Body of pancreas (tissue), 4 donors: ENCODE measurements at regions not wholly inside any gene's neighbourhood (a gene's known extent, or its start where the extent isn't known, plus 50 kb on each side); places are given as distances from the start of the nearest gene placed in this dataset.

Source experiments
- ATAC-seq: fragments of 150-250 bp; one replicate; pipeline ENCODE4 v1.9.1; 2016
- DNase-seq, 4 donors: peaks; one replicate each; pipeline ENCODE4 v3.0.0-alpha.2; 2019
- H3K27ac ChIP-seq, 4 donors: fragments of 200-600 bp; sonication (generic); 1 replicate in 3 of 4; 2 replicates in 1 of 4; pipeline versions ENCODE4 v1.5.1 to v1.6.1; 2016 to 2019; ENCODE audit warnings: mild to moderate bottlenecking in 1 of 4, mixed read lengths in 1 of 4, moderate library complexity in 1 of 4
- H3K27me3 ChIP-seq, 2 donors: fragments of 200-600 bp; sonication (generic); one replicate each; pipeline ENCODE4 v1.6.0; 2016; ENCODE audit warnings: mild to moderate bottlenecking in 1 of 2
- H3K36me3 ChIP-seq, 2 donors: fragments of 200-600 bp; sonication (generic); replicated peaks in 1 of 2; 2 replicates each; pipeline ENCODE4 v1.5.1; 2016; ENCODE audit warnings: low read depth in 2 of 2; ENCODE audit not compliant: insufficient read depth in 1 of 2
- H3K4me1 ChIP-seq: fragments of 200-600 bp; sonication (generic); one replicate; pipeline ENCODE4 v1.6.0; 2016
- H3K4me3 ChIP-seq, 2 donors: fragments of 200-600 bp; sonication (generic); 1 replicate in 1 of 2; 2 replicates in 1 of 2; pipeline ENCODE4 v1.5.1; 2016 to 2019
- H3K9me3 ChIP-seq, 3 donors: fragments of 200-600 bp; sonication (generic); 1 replicate in 2 of 3; 2 replicates in 1 of 3; pipeline ENCODE4 v1.5.1; 2016
- CTCF ChIP-seq, 7 experiments: fragments of 450-650 bp in 4 of 7; fragments of 200-600 bp in 3 of 7; sonication (generic) in 3 of 7; IDR thresholded peaks; one replicate each; pipeline ENCODE4 v1.5.1; 2016 to 2019; ENCODE audit warnings: antibody characterized with exemption in 7 of 7
- POLR2A ChIP-seq, 3 donors: fragments of 450-650 bp; IDR thresholded peaks; one replicate each; pipeline ENCODE4 v1.6.1; 2016; ENCODE audit warnings: antibody characterized with exemption in 3 of 3, mild to moderate bottlenecking in 2 of 3
- WGBS, 2 donors: methylation state at CpG; one replicate each; pipeline ENCODE4 v1.1.5; 2017; 5-methylcytosine and 5-hydroxymethylcytosine counted together
- intact Hi-C: fragments of 100-400 bp; cut with DNase I; formaldehyde crosslinking; loops from one replicate; pipeline ENCODE4 v1.15.1; 2023

- Histone ChIP-seq H3K27me3 (no peaks in the 10 kb centered on the region), H3K4me3 (no peak overlapping the region), H3K36me3 (no peaks in the 10 kb centered on the region), H3K9me3 (no peaks in the 10 kb centered on the region), H3K4me1 (no peaks in the 10 kb centered on the region), H3K27ac (no peak overlapping the region)
- WGBS, 2 donors = 61 to 81% methylated on average over 2 of the region's 2 CpGs
- intact Hi-C loops = no loop called here
- no peak for ATAC-seq
- no peak for TF ChIP-seq POLR2A (IDR thresholded peaks at IDR 0.05)
- TF ChIP-seq CTCF (IDR thresholded peaks at IDR 0.05) = no peak
- DNase-seq = no peak
These were observed 230.5 kb upstream of the EGLN3 start for GRCh38 chr14:34181338-34181737.

- no peak overlapping the region for H3K4me3 ChIP-seq
- H3K4me1 ChIP-seq = no peaks in the 10 kb centered on the region
- TF ChIP-seq POLR2A (IDR thresholded peaks at IDR 0.05) (no peak), CTCF (IDR thresholded peaks at IDR 0.05) (no peak)
- no peak for DNase-seq
- H3K27ac ChIP-seq = no peak overlapping the region
- 72 to 86% methylated on average over 2 of the region's 2 CpGs for WGBS, 2 donors
- H3K9me3 ChIP-seq = no peaks in the 10 kb centered on the region
- intact Hi-C loops = no loop called here
- no peaks in the 10 kb centered on the region for H3K36me3 ChIP-seq
- H3K27me3 ChIP-seq = no peaks in the 10 kb centered on the region
- ATAC-seq = no peak
These were observed 230.0 kb upstream of the EGLN3 start for GRCh38 chr14:34180869-34181268.

GRCh38 chr14:34180434-34180833 is 229.6 kb upstream of the EGLN3 start:
- TF ChIP-seq POLR2A (IDR thresholded peaks at IDR 0.05) = no peak
- Histone ChIP-seq H3K36me3 (no peaks in the 10 kb centered on the region), H3K27ac (no peak overlapping the region), H3K27me3 (no peaks in the 10 kb centered on the region), H3K4me3 (no peak overlapping the region), H3K9me3 (no peaks in the 10 kb centered on the region), H3K4me1 (no peaks in the 10 kb centered on the region)
- intact Hi-C loops = no loop called here
- no peak for ATAC-seq
- no peak for DNase-seq
- WGBS, 2 donors = 54 to 67% methylated on average over 4 of the region's 4 CpGs

- WGBS, 2 donors = 81 to 90% methylated on average over 1 of the region's 1 CpG
- H3K4me3 ChIP-seq = no peak overlapping the region
- TF ChIP-seq CTCF (IDR thresholded peaks at IDR 0.05) = no peak
- no peak for TF ChIP-seq POLR2A (IDR thresholded peaks at IDR 0.05)
- intact Hi-C loops = no loop called here
- H3K9me3 ChIP-seq = no peaks in the 10 kb centered on the region
- no peaks in the 10 kb centered on the region for H3K36me3 ChIP-seq
- H3K4me1 ChIP-seq = no peaks in the 10 kb centered on the region
- ATAC-seq = no peak
- peak in 2 of 4 donors; percentile 12 to 15 for DNase-seq
- H3K27ac ChIP-seq = no peak overlapping the region
- H3K27me3 ChIP-seq = no peaks in the 10 kb centered on the region
These were observed 228.9 kb upstream of the EGLN3 start for GRCh38 chr14:34179727-34180126.

- 47 to 66% methylated on average over 2 of the region's 2 CpGs for WGBS, 2 donors
These were observed 226.6 kb upstream of the EGLN3 start for GRCh38 chr14:34177466-34177865.

GRCh38 chr14:34175574-34175973 is 224.7 kb upstream of the EGLN3 start:
- H3K9me3 ChIP-seq = no peaks in the 10 kb centered on the region
- 74 to 86% methylated on average over 2 of the region's 2 CpGs for WGBS, 2 donors
- TF ChIP-seq CTCF (IDR thresholded peaks at IDR 0.05) (no peak), POLR2A (IDR thresholded peaks at IDR 0.05) (no peak)
- no peaks in the 10 kb centered on the region for H3K27me3 ChIP-seq
- no peaks in the 10 kb centered on the region for H3K36me3 ChIP-seq
- H3K4me3 ChIP-seq = no peak overlapping the region
- DNase-seq = no peak
- intact Hi-C loops = no loop called here
- no peak overlapping the region for H3K27ac ChIP-seq
- no peak for ATAC-seq
- peaks cover 17% of the 10 kb centered on the region for H3K4me1 ChIP-seq

More at GRCh38 chr14:34177466-34177865, 226.6 kb upstream of the EGLN3 start:
- Histone ChIP-seq H3K9me3 (no peaks in the 10 kb centered on the region), H3K36me3 (no peaks in the 10 kb centered on the region), H3K27me3 (no peaks in the 10 kb centered on the region), H3K4me3 (no peak overlapping the region), H3K4me1 (peaks cover 7% of the 10 kb centered on the region), H3K27ac (no peak overlapping the region)
- ATAC-seq (no peak), DNase-seq (no peak)
- intact Hi-C loops = no loop called here
- no peak for TF ChIP-seq POLR2A (IDR thresholded peaks at IDR 0.05)
